ENCODE measurements at regions not wholly inside any gene's neighbourhood (a gene's known extent, or its start where the extent isn't known, plus 50 kb on each side); places are given as distances from the start of the nearest gene placed in this dataset.

- no peaks in the 10 kb centered on the region for H3K36me3 Mint-ChIP-seq (ENCODE audit: low read depth, unreplicated experiment)
- Histone ChIP-seq H3K79me2 (ENCODE audit: insufficient read depth, low read length) (no peaks in the 10 kb centered on the region), H3K4me1 (ENCODE audit: insufficient read depth, low read length) (no peaks in the 10 kb centered on the region), H3K27ac (ENCODE audit: low read depth, low read length) (no peak overlapping the region), H4K20me1 (ENCODE audit: insufficient read depth, low read length) (no peaks in the 10 kb centered on the region), H2AFZ (ENCODE audit: low read depth, low read length) (no peak overlapping the region), H3K27me3 (ENCODE audit: insufficient read depth, low read length) (no peaks in the 10 kb centered on the region), H3K36me3 (ENCODE audit: insufficient read depth, low read length) (no peaks in the 10 kb centered on the region), H3K9me3 (ENCODE audit: insufficient read depth, low read depth, low read length) (peaks cover 3% of the 10 kb centered on the region), H3K9ac (ENCODE audit: low read length) (no peak overlapping the region), H3K4me2 (ENCODE audit: low read length) (no peak overlapping the region), H3K4me3 (ENCODE audit: insufficient read depth, low read depth, low read length) (no peak overlapping the region)
- H3K27ac Mint-ChIP-seq (ENCODE audit: unreplicated experiment), result no peak overlapping the region
- H3K4me3 Mint-ChIP-seq (ENCODE audit: unreplicated experiment), result no peak overlapping the region
- H3K4me1 Mint-ChIP-seq (ENCODE audit: low read depth, unreplicated experiment), result no peaks in the 10 kb centered on the region
- DNase-seq (ENCODE audit: low read depth) (no peak), FAIRE-seq (no peak)
- TF ChIP-seq, protein P1, sequence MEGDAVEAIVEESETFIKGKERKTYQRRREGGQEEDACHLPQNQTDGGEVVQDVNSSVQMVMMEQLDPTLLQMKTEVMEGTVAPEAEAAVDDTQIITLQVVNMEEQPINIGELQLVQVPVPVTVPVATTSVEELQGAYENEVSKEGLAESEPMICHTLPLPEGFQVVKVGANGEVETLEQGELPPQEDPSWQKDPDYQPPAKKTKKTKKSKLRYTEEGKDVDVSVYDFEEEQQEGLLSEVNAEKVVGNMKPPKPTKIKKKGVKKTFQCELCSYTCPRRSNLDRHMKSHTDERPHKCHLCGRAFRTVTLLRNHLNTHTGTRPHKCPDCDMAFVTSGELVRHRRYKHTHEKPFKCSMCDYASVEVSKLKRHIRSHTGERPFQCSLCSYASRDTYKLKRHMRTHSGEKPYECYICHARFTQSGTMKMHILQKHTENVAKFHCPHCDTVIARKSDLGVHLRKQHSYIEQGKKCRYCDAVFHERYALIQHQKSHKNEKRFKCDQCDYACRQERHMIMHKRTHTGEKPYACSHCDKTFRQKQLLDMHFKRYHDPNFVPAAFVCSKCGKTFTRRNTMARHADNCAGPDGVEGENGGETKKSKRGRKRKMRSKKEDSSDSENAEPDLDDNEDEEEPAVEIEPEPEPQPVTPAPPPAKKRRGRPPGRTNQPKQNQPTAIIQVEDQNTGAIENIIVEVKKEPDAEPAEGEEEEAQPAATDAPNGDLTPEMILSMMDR (IDR thresholded peaks at IDR 0.05; ENCODE audit: insufficient read depth, low read depth, low read length), result no peak
- TF ChIP-seq EZH2 (IDR thresholded peaks at IDR 0.05; ENCODE audit: insufficient read depth, low read length), result no peak
- H3K27me3 Mint-ChIP-seq (ENCODE audit: low read depth, unreplicated experiment), result peaks cover 20% of the 10 kb centered on the region
- H3K9me3 Mint-ChIP-seq (ENCODE audit: unreplicated experiment), result no peaks in the 10 kb centered on the region
These were observed 300.4 kb downstream of the IRX2 start for GRCh38 chr5:2451100-2451499.

GRCh38 chr5:2442496-2443354 is 308.8 kb downstream of the IRX2 start:
- no peak overlapping the region for H2AFZ ChIP-seq (ENCODE audit: low read depth, low read length)
- Mint-ChIP-seq H3K27me3 (ENCODE audit: low read depth, unreplicated experiment) (peaks cover 15% of the 10 kb centered on the region), H3K4me3 (ENCODE audit: unreplicated experiment) (no peak overlapping the region), H3K27ac (ENCODE audit: unreplicated experiment) (no peak overlapping the region), H3K4me1 (ENCODE audit: low read depth, unreplicated experiment) (no peaks in the 10 kb centered on the region), H3K36me3 (ENCODE audit: low read depth, unreplicated experiment) (no peaks in the 10 kb centered on the region), H3K9me3 (ENCODE audit: unreplicated experiment) (no peaks in the 10 kb centered on the region)
- H3K9ac ChIP-seq (ENCODE audit: low read length), result no peak overlapping the region
- H3K27ac ChIP-seq (ENCODE audit: low read depth, low read length), result no peak overlapping the region
- no peak overlapping the region for H3K4me2 ChIP-seq (ENCODE audit: low read length)
- no peaks in the 10 kb centered on the region for H3K79me2 ChIP-seq (ENCODE audit: insufficient read depth, low read length)
- H3K9me3 ChIP-seq (ENCODE audit: insufficient read depth, low read depth, low read length), result no peaks in the 10 kb centered on the region
- no peak for FAIRE-seq
- no peak for DNase-seq (ENCODE audit: low read depth)
- H3K36me3 ChIP-seq (ENCODE audit: insufficient read depth, low read length), result no peaks in the 10 kb centered on the region
- H4K20me1 ChIP-seq (ENCODE audit: insufficient read depth, low read length), result no peaks in the 10 kb centered on the region
- no peaks in the 10 kb centered on the region for H3K27me3 ChIP-seq (ENCODE audit: insufficient read depth, low read length)
- no peak overlapping the region for H3K4me3 ChIP-seq (ENCODE audit: insufficient read depth, low read depth, low read length)
- no peaks in the 10 kb centered on the region for H3K4me1 ChIP-seq (ENCODE audit: insufficient read depth, low read length)
- TF ChIP-seq, protein P1 (IDR thresholded peaks at IDR 0.05; ENCODE audit: insufficient read depth, low read depth, low read length), result no peak
- no peak for TF ChIP-seq EZH2 (IDR thresholded peaks at IDR 0.05; ENCODE audit: insufficient read depth, low read length)

Data from astrocyte (in vitro differentiated cells and primary cell).